ENCODE measurements at regions not wholly inside any gene's neighbourhood (a gene's known extent, or its start where the extent isn't known, plus 50 kb on each side); places are given as distances from the start of the nearest gene placed in this dataset.

GRCh38 chr16:7268182-7268581, 64.5 kb upstream of the RBFOX1 start:
- TF ChIP-seq SMC3 (IDR thresholded peaks at IDR 0.05; ENCODE audit: low read depth, low read length), result no peak
- TF ChIP-seq, protein P1, sequence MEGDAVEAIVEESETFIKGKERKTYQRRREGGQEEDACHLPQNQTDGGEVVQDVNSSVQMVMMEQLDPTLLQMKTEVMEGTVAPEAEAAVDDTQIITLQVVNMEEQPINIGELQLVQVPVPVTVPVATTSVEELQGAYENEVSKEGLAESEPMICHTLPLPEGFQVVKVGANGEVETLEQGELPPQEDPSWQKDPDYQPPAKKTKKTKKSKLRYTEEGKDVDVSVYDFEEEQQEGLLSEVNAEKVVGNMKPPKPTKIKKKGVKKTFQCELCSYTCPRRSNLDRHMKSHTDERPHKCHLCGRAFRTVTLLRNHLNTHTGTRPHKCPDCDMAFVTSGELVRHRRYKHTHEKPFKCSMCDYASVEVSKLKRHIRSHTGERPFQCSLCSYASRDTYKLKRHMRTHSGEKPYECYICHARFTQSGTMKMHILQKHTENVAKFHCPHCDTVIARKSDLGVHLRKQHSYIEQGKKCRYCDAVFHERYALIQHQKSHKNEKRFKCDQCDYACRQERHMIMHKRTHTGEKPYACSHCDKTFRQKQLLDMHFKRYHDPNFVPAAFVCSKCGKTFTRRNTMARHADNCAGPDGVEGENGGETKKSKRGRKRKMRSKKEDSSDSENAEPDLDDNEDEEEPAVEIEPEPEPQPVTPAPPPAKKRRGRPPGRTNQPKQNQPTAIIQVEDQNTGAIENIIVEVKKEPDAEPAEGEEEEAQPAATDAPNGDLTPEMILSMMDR (conservative IDR thresholded peaks at IDR 0.05; ENCODE audit: low read depth, low read length), result no peak
- no peak for TF ChIP-seq CHD1 (IDR thresholded peaks at IDR 0.05; ENCODE audit: low read depth, low read length)
- no peak for TF ChIP-seq POLR2A (IDR thresholded peaks at IDR 0.05; ENCODE audit: low read depth, low read length)
- no peak for TF ChIP-seq BHLHE40 (IDR thresholded peaks at IDR 0.05; ENCODE audit: low read depth, low read length)
- TF ChIP-seq MXI1 (IDR thresholded peaks at IDR 0.05; ENCODE audit: borderline replicate concordance, low read depth, low read length), result no peak
- TF ChIP-seq, protein P2, sequence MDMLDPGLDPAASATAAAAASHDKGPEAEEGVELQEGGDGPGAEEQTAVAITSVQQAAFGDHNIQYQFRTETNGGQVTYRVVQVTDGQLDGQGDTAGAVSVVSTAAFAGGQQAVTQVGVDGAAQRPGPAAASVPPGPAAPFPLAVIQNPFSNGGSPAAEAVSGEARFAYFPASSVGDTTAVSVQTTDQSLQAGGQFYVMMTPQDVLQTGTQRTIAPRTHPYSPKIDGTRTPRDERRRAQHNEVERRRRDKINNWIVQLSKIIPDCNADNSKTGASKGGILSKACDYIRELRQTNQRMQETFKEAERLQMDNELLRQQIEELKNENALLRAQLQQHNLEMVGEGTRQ (IDR thresholded peaks at IDR 0.05; ENCODE audit: low read depth, low read length), result no peak
- no peak for TF ChIP-seq NFE2L2 (IDR thresholded peaks at IDR 0.05; ENCODE audit: low read depth, low read length)
- no peak for TF ChIP-seq RFX5 (IDR thresholded peaks at IDR 0.05; ENCODE audit: low read depth, low read length)
